ENCODE measurements at regions not wholly inside any gene's neighbourhood (a gene's known extent, or its start where the extent isn't known, plus 50 kb on each side); places are given as distances from the start of the nearest gene placed in this dataset.
"Not testable (repeated sequence)": the region's sequence is repeated elsewhere in the genome, so short reads cannot be mapped to it uniquely, and the experiment has no call there.

- Histone ChIP-seq H3K9me3 (ENCODE audit: control insufficient read depth, insufficient read depth, low read depth, low read length) (no peaks in the 10 kb centered on the region), H3K27me3 (ENCODE audit: control insufficient read depth, insufficient read depth, low read length) (no peaks in the 10 kb centered on the region), H3K27ac (ENCODE audit: insufficient read depth, low read length) (no peak overlapping the region), H4K20me1 (ENCODE audit: control insufficient read depth, extremely low read depth, insufficient read depth, low read length) (no peaks in the 10 kb centered on the region), H3K4me3 (replicated peaks in 1 of 4; ENCODE audit: control extremely low read depth in 1 of 4, insufficient read depth in 1 of 4, low read depth in 3 of 4, low read length in 4 of 4) (no peak overlapping the region), H3K4me2 (ENCODE audit: extremely low read depth, insufficient read depth, low read length) (no peak overlapping the region), H3K4me1 (ENCODE audit: control insufficient read depth, extremely low read depth, insufficient read depth, low read length) (no peaks in the 10 kb centered on the region), H3K9ac (ENCODE audit: insufficient read depth, low read length) (no peak overlapping the region), H3K36me3 (ENCODE audit: control insufficient read depth, insufficient read depth, low read length) (no peaks in the 10 kb centered on the region), H2AFZ (ENCODE audit: low read length) (no peak overlapping the region), H3K79me2 (ENCODE audit: control insufficient read depth, insufficient read depth, low read length) (no peaks in the 10 kb centered on the region)
- no peak for TF ChIP-seq EZH2 (IDR thresholded peaks at IDR 0.05; ENCODE audit: low read length, missing control alignments)
- no peak for TF ChIP-seq CTCF (conservative IDR thresholded peaks at IDR 0.05 in 1 of 2, IDR thresholded peaks at IDR 0.05 in 1 of 2; ENCODE audit: low read depth in 1 of 2, low read length in 2 of 2)
- no peak for DNase-seq (ENCODE audit: low read depth in 2 of 2)
Measured at GRCh38 chr16:5222761-5223160, 125.2 kb upstream of the EEF2KMT start.

GRCh38 chr16:5221831-5222230, 124.2 kb upstream of the EEF2KMT start:
- not testable (repeated sequence) for H3K4me1 ChIP-seq (ENCODE audit: control insufficient read depth, extremely low read depth, insufficient read depth, low read length); H3K4me3 ChIP-seq (replicated peaks in 1 of 4; ENCODE audit: control extremely low read depth in 1 of 4, insufficient read depth in 1 of 4, low read depth in 3 of 4, low read length in 4 of 4); H3K9me3 ChIP-seq (ENCODE audit: control insufficient read depth, insufficient read depth, low read depth, low read length); H3K79me2 ChIP-seq (ENCODE audit: control insufficient read depth, insufficient read depth, low read length); H4K20me1 ChIP-seq (ENCODE audit: control insufficient read depth, extremely low read depth, insufficient read depth, low read length); DNase-seq (ENCODE audit: low read depth in 2 of 2); H3K9ac ChIP-seq (ENCODE audit: insufficient read depth, low read length); H3K27me3 ChIP-seq (ENCODE audit: control insufficient read depth, insufficient read depth, low read length); H2AFZ ChIP-seq (ENCODE audit: low read length); H3K27ac ChIP-seq (ENCODE audit: insufficient read depth, low read length); H3K36me3 ChIP-seq (ENCODE audit: control insufficient read depth, insufficient read depth, low read length); H3K4me2 ChIP-seq (ENCODE audit: extremely low read depth, insufficient read depth, low read length)

- Histone ChIP-seq H3K27me3 (ENCODE audit: control insufficient read depth, insufficient read depth, low read length) (no peaks in the 10 kb centered on the region), H3K4me1 (ENCODE audit: control insufficient read depth, extremely low read depth, insufficient read depth, low read length) (no peaks in the 10 kb centered on the region), H3K27ac (ENCODE audit: insufficient read depth, low read length) (no peak overlapping the region), H3K36me3 (ENCODE audit: control insufficient read depth, insufficient read depth, low read length) (no peaks in the 10 kb centered on the region), H3K79me2 (ENCODE audit: control insufficient read depth, insufficient read depth, low read length) (no peaks in the 10 kb centered on the region), H3K9me3 (ENCODE audit: control insufficient read depth, insufficient read depth, low read depth, low read length) (no peaks in the 10 kb centered on the region), H3K4me3 (replicated peaks in 1 of 4; ENCODE audit: control extremely low read depth in 1 of 4, insufficient read depth in 1 of 4, low read depth in 3 of 4, low read length in 4 of 4) (no peak overlapping the region), H3K9ac (ENCODE audit: insufficient read depth, low read length) (no peak overlapping the region), H2AFZ (ENCODE audit: low read length) (no peak overlapping the region), H4K20me1 (ENCODE audit: control insufficient read depth, extremely low read depth, insufficient read depth, low read length) (no peaks in the 10 kb centered on the region), H3K4me2 (ENCODE audit: extremely low read depth, insufficient read depth, low read length) (no peak overlapping the region)
- DNase-seq (ENCODE audit: low read depth in 2 of 2), result no peak
- TF ChIP-seq CTCF (conservative IDR thresholded peaks at IDR 0.05 in 1 of 2, IDR thresholded peaks at IDR 0.05 in 1 of 2; ENCODE audit: low read depth in 1 of 2, low read length in 2 of 2) (no peak), EZH2 (IDR thresholded peaks at IDR 0.05; ENCODE audit: low read length, missing control alignments) (no peak)
Measured at GRCh38 chr16:5220705-5221104, 123.1 kb upstream of the EEF2KMT start.

All from fibroblast of lung (primary cell).